Progenitor cell of endocrine pancreas (in vitro differentiated cells): ENCODE measurements at regions not wholly inside any gene's neighbourhood (a gene's known extent, or its start where the extent isn't known, plus 50 kb on each side); places are given as distances from the start of the nearest gene placed in this dataset.
"Not testable (repeated sequence)": the region's sequence is repeated elsewhere in the genome, so short reads cannot be mapped to it uniquely, and the experiment has no call there.

Experiments
- DNase-seq: peaks from one replicate; pipeline ENCODE4 v3.0.0; 2021; ENCODE audit warnings: low spot score; ENCODE audit not compliant: unreplicated experiment
- H3K27ac Mint-ChIP-seq: 2 replicates; pipeline ENCODE4 v1.8.0; 2021; ENCODE audit warnings: mild to moderate bottlenecking, moderate library complexity, mixed read lengths
- H3K27me3 Mint-ChIP-seq: 2 replicates; pipeline ENCODE4 v1.8.0; 2021; ENCODE audit warnings: mixed read lengths
- H3K36me3 Mint-ChIP-seq: 2 replicates; pipeline ENCODE4 v1.8.0; 2022; ENCODE audit warnings: mixed read lengths; ENCODE audit not compliant: insufficient read depth
- H3K4me1 Mint-ChIP-seq: 2 replicates; pipeline ENCODE4 v1.8.0; 2021; ENCODE audit warnings: low read depth, mixed read lengths
- H3K4me3 Mint-ChIP-seq: 2 replicates; pipeline ENCODE4 v1.8.0; 2021; ENCODE audit warnings: low read depth, mild to moderate bottlenecking, moderate library complexity, mixed read lengths
- H3K9me3 Mint-ChIP-seq: 2 replicates; pipeline ENCODE4 v1.8.0; 2021; ENCODE audit warnings: low read depth, mixed read lengths
- CTCF ChIP-seq: fragments of 200-600 bp; sonication (generic); IDR thresholded peaks from one replicate; pipeline ENCODE4 v1.5.0; 2021; ENCODE audit warnings: antibody characterized with exemption, mild to moderate bottlenecking; ENCODE audit not compliant: unreplicated experiment

GRCh38 chr14:83975435-83975834, 1554.5 kb upstream of the FLRT2 start:
- no peak overlapping the region for H3K4me3 Mint-ChIP-seq
- H3K27ac Mint-ChIP-seq, result peak overlapping the region; percentile 71
- H3K36me3 Mint-ChIP-seq, result no peaks in the 10 kb centered on the region
- DNase-seq, result no peak
- H3K27me3 Mint-ChIP-seq, result no peaks in the 10 kb centered on the region
- peaks cover 17% of the 10 kb centered on the region for H3K4me1 Mint-ChIP-seq
- no peak for TF ChIP-seq CTCF
- peaks cover under 1% of the 10 kb centered on the region for H3K9me3 Mint-ChIP-seq

DNA sequence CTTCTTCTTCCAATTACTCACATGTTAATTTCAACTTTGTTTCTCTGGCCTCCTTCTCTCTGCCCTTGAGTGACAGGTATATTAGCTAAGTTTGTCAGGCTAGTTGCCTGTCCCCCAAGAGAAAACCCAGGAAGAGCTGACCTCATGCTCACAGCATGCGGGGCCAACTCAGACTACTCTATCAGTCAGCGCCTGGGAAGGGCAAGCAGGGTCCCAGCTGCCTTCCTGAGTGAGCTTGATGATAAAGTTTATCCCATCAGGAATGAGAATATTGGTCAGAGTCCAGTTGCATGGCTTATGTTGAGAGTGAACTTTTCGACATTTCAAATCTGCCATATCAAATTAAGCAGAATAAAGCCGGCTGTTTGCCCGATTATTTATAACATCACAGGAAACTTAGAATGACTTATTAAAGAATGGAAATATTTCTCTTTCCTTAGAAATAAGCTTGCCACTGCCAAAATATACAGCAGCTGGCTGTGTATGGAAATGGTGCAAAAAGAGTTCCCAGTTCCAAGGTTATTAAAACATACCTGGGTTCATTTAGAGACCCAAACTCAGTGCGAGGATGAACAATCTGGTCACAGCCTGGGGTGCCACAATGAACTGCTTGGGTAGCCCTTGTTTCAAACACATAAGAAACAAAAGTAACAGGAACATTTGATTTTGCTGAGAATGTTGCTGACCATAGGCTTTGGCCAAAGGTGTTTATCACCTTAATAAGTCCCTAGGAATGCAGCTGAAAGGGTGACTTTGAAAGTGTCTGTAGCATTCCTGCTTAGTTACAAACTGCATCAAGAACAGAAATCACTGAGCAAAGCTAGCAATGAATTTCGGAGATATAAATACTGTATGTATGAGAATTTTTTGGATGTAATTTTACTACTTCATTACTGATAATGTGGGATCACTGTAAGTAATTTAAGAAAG, 1553.8 kb upstream of the FLRT2 start:
- Mint-ChIP-seq H3K4me1 (peaks cover 17% of the 10 kb centered on the region), H3K27me3 (no peaks in the 10 kb centered on the region), H3K9me3 (peaks cover 5% of the 10 kb centered on the region), H3K36me3 (no peaks in the 10 kb centered on the region), H3K27ac (peak overlapping the region; percentile 71), H3K4me3 (no peak overlapping the region)
- DNase-seq, result no peak
- no peak for TF ChIP-seq CTCF

DNA sequence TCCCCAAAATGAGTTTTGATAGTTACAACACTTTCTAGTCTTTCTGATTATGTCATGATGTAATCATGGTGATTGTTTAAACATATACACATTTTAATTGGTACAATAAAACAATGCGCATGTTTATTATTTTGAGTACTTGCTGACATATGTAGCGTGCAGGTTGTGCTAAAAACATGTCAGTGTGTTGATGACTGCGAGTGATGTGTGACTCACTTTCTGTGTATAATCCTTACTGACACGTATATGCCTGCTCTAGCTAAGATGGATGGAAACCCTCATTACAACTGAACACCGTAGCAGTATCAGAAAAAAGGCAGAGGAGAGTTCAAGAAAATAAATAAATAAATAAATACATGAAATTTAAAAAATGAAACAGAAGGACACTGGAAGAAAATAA, 1552.4 kb upstream of the FLRT2 start:
- no peak for TF ChIP-seq CTCF
- H3K4me1 Mint-ChIP-seq, result peaks cover 20% of the 10 kb centered on the region
- no peak for DNase-seq
- H3K4me3 Mint-ChIP-seq, result no peak overlapping the region
- H3K9me3 Mint-ChIP-seq, result peaks cover 12% of the 10 kb centered on the region
- H3K36me3 Mint-ChIP-seq, result peaks cover 4% of the 10 kb centered on the region
- no peaks in the 10 kb centered on the region for H3K27me3 Mint-ChIP-seq
- H3K27ac Mint-ChIP-seq, result no peak overlapping the region

GRCh38 chr14:83981676-83982258, 1548.2 kb upstream of the FLRT2 start:
- H3K4me3 Mint-ChIP-seq, H3K4me1 Mint-ChIP-seq, DNase-seq, H3K27me3 Mint-ChIP-seq, H3K36me3 Mint-ChIP-seq, H3K27ac Mint-ChIP-seq: not testable (repeated sequence)
- peaks cover 19% of the 10 kb centered on the region for H3K9me3 Mint-ChIP-seq

- H3K27me3 Mint-ChIP-seq, result no peaks in the 10 kb centered on the region
- no peak overlapping the region for H3K27ac Mint-ChIP-seq
- H3K9me3 Mint-ChIP-seq, result peaks cover 9% of the 10 kb centered on the region
- no peaks in the 10 kb centered on the region for H3K4me1 Mint-ChIP-seq
- no peak for TF ChIP-seq CTCF
- no peaks in the 10 kb centered on the region for H3K36me3 Mint-ChIP-seq
- no peak for DNase-seq
- no peak overlapping the region for H3K4me3 Mint-ChIP-seq
These were observed 1541.7 kb upstream of the FLRT2 start for GRCh38 chr14:83988275-83988674.
